Daoy (cell line): ENCODE measurements at regions not wholly inside any gene's neighbourhood (a gene's known extent, or its start where the extent isn't known, plus 50 kb on each side); places are given as distances from the start of the nearest gene placed in this dataset.

Experiments used
- DNase-seq: peaks from one replicate; pipeline ENCODE4 v3.0.0-alpha.2; 2015; ENCODE audit warnings: low read depth

DNA sequence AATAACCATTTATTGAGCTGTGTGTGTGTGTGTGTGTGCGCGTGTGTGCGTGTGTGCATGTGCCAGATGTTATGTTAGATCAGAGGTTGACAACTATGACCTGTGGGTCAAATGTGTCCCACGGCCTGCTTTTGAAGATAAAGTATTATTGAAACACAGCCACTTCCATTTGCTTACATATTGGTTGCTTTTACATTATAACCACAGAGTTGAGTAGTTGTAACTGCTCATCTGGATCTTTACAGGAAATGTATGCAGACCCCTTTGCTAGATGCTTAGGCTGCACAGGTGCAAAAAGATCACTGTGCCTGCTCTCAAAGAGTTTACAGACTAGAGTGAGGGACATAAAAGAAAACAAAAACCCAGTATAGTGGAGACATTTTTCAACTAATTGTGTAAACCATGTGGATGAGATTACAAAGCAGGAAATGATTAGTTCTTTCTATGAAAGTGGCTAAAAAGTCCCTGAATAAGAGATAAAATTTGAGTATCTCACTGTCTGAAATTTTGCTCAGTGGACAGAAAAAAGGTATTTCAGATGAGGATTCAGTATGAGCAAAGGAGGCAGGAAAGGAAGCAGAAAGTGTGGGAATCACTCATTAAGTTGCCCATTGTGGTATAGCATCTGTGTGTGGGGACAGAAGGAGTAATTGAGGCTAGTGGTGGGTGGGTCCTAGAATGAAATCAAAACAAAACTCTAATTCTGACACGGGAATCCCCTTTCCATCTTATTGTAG is 188.4 kb downstream of the PAH start:
- DNase-seq: no peak

- no peak for DNase-seq
Measured at GRCh38 chr12:102726686-102727085, 190.4 kb downstream of the PAH start.

DNA sequence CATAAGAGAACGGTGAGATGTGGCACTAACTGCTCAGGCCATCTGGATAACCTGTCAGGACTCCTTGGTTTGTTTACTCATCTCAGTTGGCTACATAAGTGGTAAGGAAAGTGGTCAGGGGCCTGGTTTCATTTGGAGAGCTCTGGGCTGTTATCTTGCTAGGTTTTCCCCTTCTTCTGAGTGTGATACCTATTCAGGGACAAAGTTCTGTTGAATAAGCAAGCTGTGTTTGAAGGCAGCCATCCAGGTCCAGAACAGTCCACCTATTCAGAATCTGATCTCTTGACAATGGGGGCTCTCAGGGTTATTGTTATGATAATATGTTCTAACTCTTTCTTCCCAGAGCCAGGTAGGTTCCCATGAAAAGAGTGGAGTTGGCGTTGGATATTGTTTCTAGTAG is 194.9 kb downstream of the PAH start:
- DNase-seq: no peak

- DNase-seq: no peak
Measured at GRCh38 chr12:102708108-102708507, 208.9 kb downstream of the PAH start.

DNA sequence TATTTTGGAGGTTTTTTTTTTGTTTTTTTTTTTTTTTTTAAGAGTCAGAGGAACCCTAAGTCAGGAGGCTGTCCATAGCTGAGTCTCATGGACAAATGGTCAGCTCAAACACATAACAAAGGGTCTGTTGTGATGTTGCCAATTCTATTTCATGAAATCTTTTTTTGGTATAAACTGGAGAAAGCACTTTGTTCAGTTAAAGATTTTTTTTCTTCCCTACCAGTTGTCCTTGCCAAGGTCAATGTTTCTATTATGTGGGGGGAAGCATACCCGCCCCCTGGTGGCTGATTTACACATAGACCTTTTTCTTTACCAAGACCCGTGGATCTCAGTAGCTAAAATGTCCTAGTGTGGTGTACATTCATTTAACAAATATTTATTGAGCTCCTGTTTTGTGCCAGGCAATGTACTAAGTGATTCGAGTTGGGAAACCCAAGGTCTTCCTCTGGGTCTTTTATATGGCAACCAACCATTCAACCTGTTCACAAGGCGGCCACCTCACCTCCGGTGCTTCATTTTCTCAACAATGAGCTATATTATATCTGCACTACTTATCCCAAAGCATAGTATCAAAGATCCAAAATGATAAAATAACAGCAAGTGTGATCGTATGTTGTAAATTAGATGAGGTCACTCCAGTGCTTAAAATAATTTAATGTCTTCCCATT is 214.5 kb downstream of the PAH start:
- peak; percentile 52 for DNase-seq

- DNase-seq: no peak
Measured at GRCh38 chr12:102696045-102696444, 215.7 kb upstream of the IGF1 start.

- no peak for DNase-seq
Measured at GRCh38 chr12:102694903-102695302, 214.5 kb upstream of the IGF1 start.

- DNase-seq: no peak
Measured at GRCh38 chr12:102691773-102692555, 211.6 kb upstream of the IGF1 start.

GRCh38 chr12:102690253-102690652 is 209.9 kb upstream of the IGF1 start:
- no peak for DNase-seq

GRCh38 chr12:102689701-102690100 is 209.3 kb upstream of the IGF1 start:
- no peak for DNase-seq

DNA sequence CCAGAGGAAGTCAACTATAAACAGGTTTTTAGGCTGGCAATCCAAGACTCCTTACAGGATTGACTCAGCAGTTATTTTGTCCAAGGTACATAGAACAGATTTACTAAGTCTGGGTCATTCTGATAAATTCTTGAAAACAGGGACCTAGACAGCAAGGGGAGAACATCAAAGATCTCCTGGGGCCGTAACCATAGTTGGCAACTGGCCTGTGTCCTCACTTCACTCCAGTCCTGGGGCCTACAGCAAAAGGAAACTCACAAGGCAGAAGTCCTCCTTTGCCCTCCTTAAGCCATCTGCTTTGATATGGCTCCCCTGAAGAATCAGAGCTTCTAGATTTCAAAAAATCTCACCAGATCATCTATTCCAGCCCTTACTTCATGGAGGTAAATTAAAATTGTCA is 207.2 kb upstream of the IGF1 start:
- no peak for DNase-seq

- no peak for DNase-seq
Measured at GRCh38 chr12:102685841-102686240, 205.5 kb upstream of the IGF1 start.

DNA sequence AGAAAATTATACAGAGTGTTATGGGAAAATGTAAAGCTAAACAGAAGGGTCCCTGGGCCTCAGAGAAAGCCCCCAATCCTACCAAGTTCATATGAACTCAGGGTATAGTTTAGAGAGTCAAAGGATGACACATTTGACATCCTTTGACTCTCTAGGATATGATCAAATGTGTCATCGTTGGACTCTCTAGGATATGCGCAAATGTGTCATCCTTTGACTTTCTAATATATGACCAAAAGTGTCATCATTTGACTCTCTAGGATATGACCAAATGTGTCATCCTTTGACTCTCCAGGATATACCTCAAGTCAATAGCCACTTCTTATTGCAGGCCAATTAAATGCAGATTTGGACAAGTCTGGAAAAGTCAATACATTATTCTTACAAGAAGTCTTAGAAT is 204.8 kb upstream of the IGF1 start:
- no peak for DNase-seq

DNA sequence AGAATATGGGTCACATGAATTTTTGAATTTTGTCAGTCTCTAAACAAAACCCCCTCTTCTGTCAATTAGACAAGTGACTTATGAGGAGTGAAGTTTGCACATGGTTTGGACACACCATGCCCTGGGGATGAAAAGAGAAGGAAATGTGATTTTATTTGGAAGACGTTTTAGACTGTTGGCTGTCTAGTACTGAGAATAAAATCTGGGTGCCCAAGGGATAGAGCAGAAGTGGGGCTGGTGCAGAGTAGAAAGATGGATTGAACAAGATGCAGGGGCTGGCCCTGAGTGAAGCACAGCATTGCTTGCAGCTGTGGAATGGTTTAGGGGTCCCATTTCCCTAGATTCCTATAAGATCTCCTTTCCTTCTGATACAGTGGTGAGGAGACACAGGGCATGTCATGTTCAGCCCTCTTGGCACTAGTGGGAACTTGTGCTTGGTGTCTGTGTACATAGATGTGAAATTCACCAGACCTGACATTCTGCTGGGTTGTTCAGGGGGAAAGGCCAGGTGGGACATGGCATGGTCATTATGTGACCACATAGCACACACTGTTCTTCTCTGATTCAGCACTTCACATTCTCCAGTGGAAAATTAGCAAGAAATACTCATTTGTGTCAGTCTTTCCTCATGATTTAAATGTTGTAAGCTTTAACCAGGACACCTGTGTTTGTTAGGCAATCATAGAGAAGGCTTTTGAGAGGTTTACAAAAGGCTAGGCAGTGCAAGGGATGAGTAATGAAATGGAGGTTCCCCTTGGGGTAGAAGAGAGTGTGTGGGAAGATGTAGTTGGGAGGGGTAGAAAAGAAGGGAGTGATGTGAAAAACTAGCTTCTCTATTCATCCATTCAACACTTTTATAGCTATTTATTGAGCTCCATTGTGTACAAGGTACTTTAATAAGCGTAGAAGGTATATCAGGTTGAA is 202.3 kb upstream of the IGF1 start:
- no peak for DNase-seq

DNA sequence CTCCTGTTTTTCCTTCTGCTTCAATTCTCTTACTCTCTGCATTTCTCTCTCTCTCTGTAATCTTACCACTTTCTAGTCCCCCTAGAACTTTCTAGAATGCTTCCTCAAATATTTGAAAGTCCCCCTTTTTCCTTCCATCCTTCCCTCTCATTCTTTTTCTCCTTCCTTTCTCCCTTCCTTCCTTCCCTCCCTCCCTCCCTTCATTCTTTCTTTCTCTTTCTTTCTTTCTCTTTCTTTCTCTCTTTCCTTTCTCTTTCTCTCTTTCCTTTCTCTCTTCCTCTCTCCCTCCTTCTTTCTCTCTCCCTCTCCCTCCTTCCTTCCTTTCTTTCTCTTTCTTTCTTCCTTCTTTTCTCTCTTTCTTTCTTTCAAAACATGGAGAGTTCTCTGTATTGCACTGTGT is 201.4 kb upstream of the IGF1 start:
- DNase-seq: no peak

- no peak for DNase-seq
Measured at GRCh38 chr12:102681309-102681708, 200.9 kb upstream of the IGF1 start.

DNA sequence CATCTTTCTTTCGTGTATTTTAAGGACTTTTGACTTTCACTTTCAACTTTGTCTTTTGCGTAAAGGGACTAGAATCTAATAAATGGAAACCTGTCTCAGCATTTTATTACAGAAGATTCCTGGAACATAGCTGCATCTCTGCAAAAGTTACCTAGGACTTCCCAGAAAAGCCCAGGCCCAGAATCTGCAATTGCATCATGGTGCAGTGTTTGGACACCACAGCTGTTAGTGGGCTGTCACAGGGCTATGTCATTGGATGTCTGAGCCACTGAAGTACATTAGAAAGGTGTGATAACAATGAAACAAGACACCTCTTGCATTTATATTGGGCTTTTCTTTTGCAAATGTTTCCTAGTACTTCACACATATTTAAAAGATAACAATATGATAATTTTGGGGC is 199.9 kb upstream of the IGF1 start:
- DNase-seq: no peak

DNA sequence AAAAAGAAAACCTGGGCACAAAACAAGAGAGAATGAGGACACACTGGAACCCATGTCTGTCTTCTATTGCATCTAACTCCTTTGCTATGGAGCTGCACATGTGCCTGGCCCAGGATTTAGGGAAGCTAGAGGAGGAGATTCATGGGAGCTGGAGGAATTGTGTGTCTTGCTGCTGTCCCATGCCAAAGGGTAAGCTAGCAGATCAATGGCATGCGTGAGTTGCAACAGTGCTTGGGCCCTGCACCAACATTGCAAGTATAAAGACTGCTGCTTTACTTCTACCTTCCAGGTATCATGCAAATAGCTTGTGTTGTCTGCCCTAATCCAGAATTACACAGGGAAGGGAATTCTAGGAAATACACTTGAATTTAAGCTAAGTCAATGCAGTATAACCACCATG is 196.4 kb upstream of the IGF1 start:
- DNase-seq: no peak

GRCh38 chr12:102675672-102676071 is 195.3 kb upstream of the IGF1 start:
- peak; percentile 71 for DNase-seq

DNA sequence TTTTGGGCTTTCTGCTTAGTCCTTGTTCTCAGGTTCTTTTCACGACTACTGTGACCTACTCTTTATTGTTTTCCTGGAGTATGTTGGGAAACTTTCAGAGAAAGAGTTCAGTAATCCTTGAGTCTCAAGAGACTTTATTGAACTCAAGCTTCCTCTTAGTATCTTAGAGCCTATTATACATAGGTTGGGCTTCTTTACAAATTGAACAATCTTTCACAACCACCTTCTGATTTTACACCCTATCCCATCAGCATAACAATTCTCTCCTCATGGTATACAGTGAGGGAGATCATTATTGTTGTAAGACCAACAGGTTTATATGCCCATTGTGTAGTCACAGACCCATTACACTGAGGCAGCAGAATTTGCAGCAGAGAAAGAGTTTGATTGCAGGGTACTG is 193.2 kb upstream of the IGF1 start:
- DNase-seq: no peak

DNA sequence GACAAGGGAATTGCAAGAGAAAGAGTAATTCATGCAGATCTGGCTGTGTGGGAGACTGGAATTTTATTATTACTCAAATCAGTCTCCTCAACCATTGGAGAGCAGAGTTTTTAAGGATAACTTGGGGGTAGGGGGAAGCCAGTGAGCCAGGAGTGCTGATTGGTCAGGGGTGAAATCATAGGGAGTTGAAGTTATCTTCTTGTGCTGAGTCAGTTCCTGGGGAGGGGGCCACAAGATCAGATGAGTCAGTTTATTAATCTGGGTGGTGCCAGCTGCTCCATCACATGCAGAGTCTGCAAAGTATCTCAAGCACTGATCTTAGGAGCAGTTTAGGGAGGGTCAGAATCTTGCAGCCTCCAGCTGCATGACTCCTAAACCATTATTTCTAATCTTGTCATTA is 191.8 kb upstream of the IGF1 start:
- peak; percentile 25 for DNase-seq

DNA sequence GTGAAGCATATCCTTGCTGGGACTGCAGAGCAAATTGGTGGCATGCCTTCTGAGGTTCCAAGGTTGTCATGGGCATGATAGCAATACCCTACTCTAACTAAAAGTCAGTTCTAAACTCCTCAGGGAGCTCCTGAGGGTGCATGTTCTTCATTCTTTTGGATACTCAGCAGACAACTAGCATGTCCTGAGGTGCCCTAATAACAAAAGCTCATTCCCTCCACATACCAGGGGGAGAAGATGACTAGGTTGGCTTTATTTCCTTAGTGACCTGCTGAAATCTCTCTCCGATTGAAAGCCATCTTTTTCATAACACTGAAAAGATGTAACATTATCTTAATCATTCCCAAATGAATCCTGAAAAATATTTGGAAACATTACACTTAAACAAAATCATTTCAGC is 188.7 kb upstream of the IGF1 start:
- no peak for DNase-seq
